Mammary epithelial cell (primary cell): ENCODE measurements at regions not wholly inside any gene's neighbourhood (a gene's known extent, or its start where the extent isn't known, plus 50 kb on each side); places are given as distances from the start of the nearest gene placed in this dataset.

Experiments used
- CTCF ChIP-seq, 2 donors: IDR thresholded peaks in 1 of 2; conservative IDR thresholded peaks in 1 of 2; 2 replicates each; pipeline ENCODE4 v1.5.1; 2011 to 2012; ENCODE audit warnings: inconsistent platforms in 2 of 2, low read length in 2 of 2, mild to moderate bottlenecking in 2 of 2, control low read depth in 1 of 2, low read depth in 1 of 2; ENCODE audit not compliant: insufficient read depth in 1 of 2; ENCODE audit errors: extremely low read depth in 1 of 2
- EZH2 ChIP-seq: IDR thresholded peaks from 2 replicates; pipeline ENCODE4 v1.6.1; 2012; ENCODE audit warnings: low read length, inconsistent platforms, borderline replicate concordance

GRCh38 chr2:138180692-138181386 is 216.6 kb downstream of the HNMT start:
- no peak for TF ChIP-seq CTCF (conservative IDR thresholded peaks at IDR 0.05 in 1 of 2, IDR thresholded peaks at IDR 0.05 in 1 of 2; ENCODE audit: extremely low read depth in 1 of 2, insufficient read depth in 1 of 2, low read depth in 1 of 2, low read length in 2 of 2)
- TF ChIP-seq EZH2 = no peak
